Common myeloid progenitor, CD34-positive (primary cell): ENCODE measurements at regions not wholly inside any gene's neighbourhood (a gene's known extent, or its start where the extent isn't known, plus 50 kb on each side); places are given as distances from the start of the nearest gene placed in this dataset.

Source experiments
- CTCF ChIA-PET: fragments of 350-600 bp; sonication (Branson Sonifier 250); formaldehyde crosslinking; loops from one replicate; lab custom pipeline; 2021; ENCODE audit warnings: antibody characterized with exemption; lab: Charles Lee
- POLR2A ChIA-PET: fragments of 350-600 bp; sonication (Branson Sonifier 250); formaldehyde crosslinking; loops from one replicate; lab custom pipeline; 2021; ENCODE audit warnings: antibody characterized with exemption; lab: Charles Lee
- DNase-seq, 3 donors: peaks; one replicate each; pipeline versions ENCODE4 v3.0.0 to v3.0.0-alpha.2; 2013
- H3K27ac ChIP-seq, 2 experiments: 1 replicate in 1 of 2; 2 replicates in 1 of 2; pipeline ENCODE4 v1.7.0; 2013; ENCODE audit warnings: inconsistent platforms in 2 of 2, low read length in 2 of 2, mild to moderate bottlenecking in 2 of 2, low read depth in 1 of 2, moderate library complexity in 1 of 2; ENCODE audit not compliant: severe bottlenecking in 2 of 2, insufficient read depth in 1 of 2, poor library complexity in 1 of 2
- H3K27me3 ChIP-seq, 5 experiments: replicated peaks in 2 of 5; 1 replicate in 3 of 5; 2 replicates in 2 of 5; pipeline versions ENCODE4 v1.6.1 to v1.7.0; 2013; ENCODE audit warnings: low read length in 4 of 5, mild to moderate bottlenecking in 2 of 5, moderate library complexity in 2 of 5, inconsistent platforms in 1 of 5; ENCODE audit not compliant: insufficient read depth in 5 of 5, control insufficient read depth in 4 of 5
- H3K36me3 ChIP-seq, 4 experiments: 1 replicate in 2 of 4; 2 replicates in 2 of 4; pipeline versions ENCODE4 v1.6.1 to v1.7.0; 2013; ENCODE audit warnings: low read length in 3 of 4, control low read depth in 1 of 4, mild to moderate bottlenecking in 1 of 4; ENCODE audit not compliant: control insufficient read depth in 4 of 4, insufficient read depth in 4 of 4
- H3K4me1 ChIP-seq, 4 experiments: 1 replicate in 3 of 4; 2 replicates in 1 of 4; pipeline versions ENCODE4 v1.6.1 to v1.7.1; 2013; ENCODE audit warnings: low read length in 3 of 4, mild to moderate bottlenecking in 3 of 4, control low read depth in 1 of 4, inconsistent platforms in 1 of 4, moderate library complexity in 1 of 4; ENCODE audit not compliant: control insufficient read depth in 4 of 4, insufficient read depth in 4 of 4; ENCODE audit errors: control extremely low read depth in 1 of 4
- H3K4me3 ChIP-seq, 7 experiments: 1 replicate in 4 of 7; 2 replicates in 3 of 7; pipeline versions ENCODE4 v1.5.1 to v1.7.0; 2013; ENCODE audit warnings: mild to moderate bottlenecking in 7 of 7, low read length in 6 of 7, moderate library complexity in 6 of 7, inconsistent platforms in 2 of 7, low read depth in 2 of 7, control low read depth in 1 of 7; ENCODE audit not compliant: insufficient read depth in 4 of 7, control insufficient read depth in 1 of 7; ENCODE audit errors: extremely low read depth in 1 of 7
- H3K9me3 ChIP-seq, 5 experiments: 1 replicate in 4 of 5; 2 replicates in 1 of 5; pipeline versions ENCODE4 v1.6.1 to v1.7.1; 2013; ENCODE audit warnings: low read length in 4 of 5, mild to moderate bottlenecking in 2 of 5, inconsistent platforms in 1 of 5, low read depth in 1 of 5, moderate library complexity in 1 of 5; ENCODE audit not compliant: control insufficient read depth in 4 of 5, insufficient read depth in 2 of 5; ENCODE audit errors: control extremely low read depth in 1 of 5
- WGBS: methylation state at CpG from one replicate; pipeline ENCODE4 v1.1.5; 2013; ENCODE audit not compliant: insufficient coverage; 5-methylcytosine and 5-hydroxymethylcytosine counted together

- Histone ChIP-seq H3K27me3 (peaks cover 0 to 5% (median 0%) of the 10 kb centered on the region in 5 experiments), H3K36me3 (no peaks in the 10 kb centered on the region), H3K9me3 (no peaks in the 10 kb centered on the region), H3K4me1 (no peaks in the 10 kb centered on the region), H3K4me3 (no peak overlapping the region), H3K27ac (no peak overlapping the region)
- no peak for DNase-seq
- CTCF ChIA-PET = no interaction called here
- no CpG with 5 or more reads among the region's 1 CpG for WGBS
- POLR2A ChIA-PET = no interaction called here
These were observed 238.1 kb downstream of the FBXO8 start for GRCh38 chr4:174045381-174045780.

GRCh38 chr4:174041555-174042105 lies 241.8 kb downstream of the FBXO8 start:
- H3K27me3 ChIP-seq = peaks cover 0 to 5% (median 2%) of the 10 kb centered on the region in 5 experiments
- H3K36me3 ChIP-seq = no peaks in the 10 kb centered on the region
- ChIA-PET POLR2A (no interaction called here), CTCF (no interaction called here)
- DNase-seq = no peak
- H3K4me3 ChIP-seq = no peak overlapping the region
- no peak overlapping the region for H3K27ac ChIP-seq
- no peaks in the 10 kb centered on the region for H3K4me1 ChIP-seq
- WGBS = 66% methylated on average over 5 of the region's 9 CpGs
- H3K9me3 ChIP-seq = no peaks in the 10 kb centered on the region

GRCh38 chr4:174040287-174040686 lies 243.2 kb downstream of the FBXO8 start:
- Histone ChIP-seq H3K4me3 (no peak overlapping the region), H3K4me1 (no peaks in the 10 kb centered on the region), H3K27me3 (peaks cover 0 to 5% (median 4%) of the 10 kb centered on the region in 5 experiments), H3K36me3 (no peaks in the 10 kb centered on the region), H3K9me3 (no peaks in the 10 kb centered on the region), H3K27ac (no peak overlapping the region)
- no peak for DNase-seq
- ChIA-PET POLR2A (no interaction called here), CTCF (no interaction called here)

GRCh38 chr4:174038481-174038880 lies 245.0 kb downstream of the FBXO8 start:
- H3K9me3 ChIP-seq = no peaks in the 10 kb centered on the region
- POLR2A ChIA-PET = no interaction called here
- WGBS = 93% methylated on average over 4 of the region's 5 CpGs
- H3K36me3 ChIP-seq = no peaks in the 10 kb centered on the region
- CTCF ChIA-PET = no interaction called here
- peaks cover 0 to 6% (median 3%) of the 10 kb centered on the region in 5 experiments for H3K27me3 ChIP-seq
- H3K4me3 ChIP-seq = no peak overlapping the region
- no peaks in the 10 kb centered on the region for H3K4me1 ChIP-seq
- H3K27ac ChIP-seq = no peak overlapping the region
- no peak for DNase-seq

GRCh38 chr4:174037631-174038030 lies 245.8 kb downstream of the FBXO8 start:
- 100% methylated on average over 1 of the region's 3 CpGs for WGBS
- no peaks in the 10 kb centered on the region for H3K9me3 ChIP-seq
- H3K27me3 ChIP-seq = peaks cover 0 to 6% (median 3%) of the 10 kb centered on the region in 5 experiments
- H3K36me3 ChIP-seq = no peaks in the 10 kb centered on the region
- ChIA-PET CTCF (no interaction called here), POLR2A (no interaction called here)
- H3K27ac ChIP-seq = no peak overlapping the region
- no peaks in the 10 kb centered on the region for H3K4me1 ChIP-seq
- DNase-seq = no peak
- no peak overlapping the region for H3K4me3 ChIP-seq

- no peaks in the 10 kb centered on the region for H3K4me1 ChIP-seq
- ChIA-PET CTCF (no interaction called here), POLR2A (no interaction called here)
- WGBS = 94% methylated on average over 8 of the region's 8 CpGs
- H3K9me3 ChIP-seq = no peaks in the 10 kb centered on the region
- H3K36me3 ChIP-seq = no peaks in the 10 kb centered on the region
- H3K27me3 ChIP-seq = peaks cover 0 to 6% (median 3%) of the 10 kb centered on the region in 5 experiments
- DNase-seq = no peak
- H3K4me3 ChIP-seq = no peak overlapping the region
- H3K27ac ChIP-seq = no peak overlapping the region
These were observed 246.4 kb downstream of the FBXO8 start for GRCh38 chr4:174037049-174037448.

- Histone ChIP-seq H3K27me3 (peaks cover 0 to 9% (median 2%) of the 10 kb centered on the region in 5 experiments), H3K27ac (no peak overlapping the region), H3K4me1 (no peaks in the 10 kb centered on the region), H3K36me3 (no peaks in the 10 kb centered on the region), H3K9me3 (no peaks in the 10 kb centered on the region), H3K4me3 (no peak overlapping the region)
- ChIA-PET CTCF (no interaction called here), POLR2A (no interaction called here)
- DNase-seq = peak in 1 of 3 donors; percentile 13
- 94% methylated on average over 4 of the region's 4 CpGs for WGBS
These were observed 246.9 kb downstream of the FBXO8 start for GRCh38 chr4:174036576-174036975.
